NCI-H1436 treated with DMSO at 0.1 percent for 48 hours (cell line): ENCODE measurements at regions not wholly inside any gene's neighbourhood (a gene's known extent, or its start where the extent isn't known, plus 50 kb on each side); places are given as distances from the start of the nearest gene placed in this dataset.
"Not testable (repeated sequence)": the region's sequence is repeated elsewhere in the genome, so short reads cannot be mapped to it uniquely, and the experiment has no call there.

ENCODE experiments used
- DNase-seq: peaks from one replicate; lab custom pipeline; 2025; lab: John Stamatoyannopoulos, UW

DNA sequence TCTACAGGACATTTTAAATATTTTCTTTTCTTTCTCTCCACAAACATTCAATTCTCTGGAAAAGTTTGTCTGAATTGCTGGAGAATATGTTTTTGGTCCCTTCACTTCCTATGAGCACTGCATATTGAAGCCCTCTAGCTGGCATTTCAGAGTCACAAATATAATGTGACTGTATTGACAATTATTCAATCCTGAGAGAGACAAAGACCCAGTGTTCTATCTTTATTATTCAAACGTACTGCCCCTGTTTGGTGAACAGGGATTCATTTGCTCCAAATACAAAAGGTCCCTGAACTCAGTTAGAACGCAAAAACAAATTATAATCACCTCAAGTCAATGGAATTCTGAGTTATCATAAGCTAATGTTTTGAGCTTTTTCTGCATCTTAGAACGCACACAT is 173.1 kb upstream of the CDIN1 start:
- DNase-seq = no peak

DNA sequence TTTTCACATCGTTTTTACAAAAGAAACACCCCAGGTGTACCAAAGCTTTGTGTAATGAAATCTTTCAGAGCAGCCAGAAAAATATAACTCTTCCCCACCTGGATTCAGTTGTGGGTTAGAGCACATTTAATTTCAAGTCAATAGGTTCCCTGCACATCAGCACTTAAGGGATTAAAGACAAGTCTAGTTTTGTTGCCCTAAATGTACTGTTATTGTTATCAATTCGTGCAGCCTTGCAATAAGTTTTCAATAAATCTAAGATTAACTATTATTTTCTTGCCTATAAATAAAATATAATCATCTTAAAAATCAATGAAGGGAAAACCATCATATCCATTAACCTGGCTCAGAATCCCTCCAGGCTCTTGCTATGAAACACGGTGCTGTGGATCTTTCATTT is 172.5 kb upstream of the CDIN1 start:
- no peak for DNase-seq

DNA sequence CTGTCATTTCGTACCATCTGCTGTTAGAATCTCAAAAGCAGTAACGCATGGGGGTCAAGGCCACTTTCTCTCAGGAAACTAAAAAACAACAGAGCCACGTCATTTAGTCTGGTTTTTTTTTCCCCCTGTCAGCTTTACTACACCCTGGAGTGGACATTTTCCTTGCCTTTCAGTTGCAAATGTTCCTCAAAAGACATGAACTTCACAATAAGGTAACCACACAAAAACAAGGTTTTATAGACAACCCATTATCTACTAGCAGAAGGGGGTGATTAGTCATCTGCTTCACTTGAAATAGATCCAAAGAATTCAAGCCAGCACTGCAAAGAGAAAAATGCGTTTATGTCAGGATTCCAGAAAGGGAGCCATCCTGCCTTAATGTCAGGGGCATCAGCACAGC is 171.8 kb upstream of the CDIN1 start:
- no peak for DNase-seq

DNA sequence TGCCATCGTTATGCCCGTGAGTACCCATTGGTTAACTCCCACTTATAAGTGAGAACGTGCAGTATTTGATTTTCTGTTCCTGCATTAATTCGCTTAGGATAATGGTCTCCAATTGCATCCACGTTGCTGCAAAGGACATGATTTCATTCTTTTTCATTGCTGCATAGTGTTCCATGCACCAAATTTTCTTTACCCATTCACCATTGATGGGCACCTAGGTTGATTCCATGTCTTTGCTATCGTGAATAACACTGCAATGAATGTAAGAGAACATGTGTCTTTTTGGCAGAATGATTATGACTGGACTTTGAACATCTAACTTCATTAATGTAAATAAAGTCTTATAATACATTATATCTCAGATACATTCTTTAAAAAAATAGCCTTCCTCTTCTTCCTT is 169.6 kb upstream of the CDIN1 start:
- DNase-seq = no peak

DNA sequence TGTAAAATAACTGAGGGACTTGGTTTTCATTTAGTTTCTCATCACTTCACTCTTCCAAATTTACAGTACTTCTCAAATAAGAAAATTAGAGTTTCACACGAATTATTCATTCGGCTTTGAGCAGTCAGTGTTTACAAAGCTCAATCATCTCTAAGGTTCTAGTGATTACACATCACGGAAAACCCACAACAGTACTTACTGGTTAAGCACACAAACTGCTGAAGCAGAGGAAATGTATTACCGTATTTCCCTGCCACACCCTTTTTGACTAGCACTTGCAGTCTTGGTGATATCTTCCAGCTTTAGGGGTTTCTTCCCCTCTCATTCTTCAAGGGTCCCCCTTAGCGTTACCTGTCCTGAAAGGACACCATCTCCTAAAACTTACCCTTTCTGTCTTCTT is 164.8 kb upstream of the CDIN1 start:
- no peak for DNase-seq

DNA sequence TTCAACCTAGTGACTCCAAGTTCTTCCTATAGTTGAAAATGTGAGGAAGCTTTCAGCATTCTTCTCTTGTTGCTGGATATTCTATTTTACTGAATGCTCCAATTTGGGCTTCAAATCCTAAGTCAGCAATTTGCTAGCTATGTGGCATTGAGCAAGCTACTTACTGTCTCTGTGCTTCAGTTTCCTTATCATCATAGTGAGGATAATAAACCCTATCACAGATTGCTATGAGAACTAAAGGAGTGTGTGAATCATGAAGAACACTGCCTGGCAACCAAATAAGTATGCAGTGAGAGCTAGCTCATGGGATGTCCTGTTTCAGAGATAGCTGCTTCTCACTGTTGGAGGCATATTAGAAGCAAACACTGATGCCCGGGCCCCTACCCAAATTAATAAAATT is 163.8 kb upstream of the CDIN1 start:
- DNase-seq = no peak

DNA sequence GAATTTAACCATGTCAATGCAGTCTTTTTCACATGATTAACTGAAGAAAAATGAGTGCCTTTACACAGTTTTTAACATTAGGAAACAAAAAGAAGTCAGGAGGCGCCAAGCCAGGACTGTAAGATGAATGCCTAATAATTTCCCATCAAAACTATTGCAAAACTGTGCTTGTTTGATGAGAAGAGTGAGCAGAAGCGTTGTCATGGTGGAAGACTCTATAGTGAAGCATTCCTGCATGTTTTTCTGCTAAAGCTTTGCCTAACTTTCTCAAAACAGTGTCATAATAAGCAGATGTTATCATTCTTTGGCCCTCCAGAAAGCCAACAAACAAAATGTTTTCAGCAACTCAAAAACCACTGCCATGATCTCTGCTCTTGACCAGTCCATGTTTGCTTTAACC is 156.8 kb upstream of the CDIN1 start:
- no peak for DNase-seq

DNA sequence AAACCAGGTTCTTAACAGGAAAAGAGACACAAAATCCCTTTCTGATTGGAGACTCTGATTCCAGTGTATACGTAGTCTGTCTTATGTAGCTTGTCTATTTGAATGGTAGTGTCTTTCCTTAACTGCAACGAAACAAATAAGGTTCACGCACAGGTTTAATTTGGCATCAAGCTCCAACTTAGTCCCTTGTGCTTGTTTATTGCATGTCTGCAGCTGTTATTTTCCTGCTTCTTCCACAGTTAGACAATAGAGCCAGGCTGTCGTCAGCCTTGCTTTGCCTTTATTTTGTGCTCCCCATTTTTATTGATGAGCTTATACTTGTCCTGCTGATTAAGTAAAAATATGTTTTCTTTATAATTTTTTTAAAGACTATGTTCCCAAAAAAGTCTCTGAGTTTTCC is 152.7 kb upstream of the CDIN1 start:
- DNase-seq = no peak

DNA sequence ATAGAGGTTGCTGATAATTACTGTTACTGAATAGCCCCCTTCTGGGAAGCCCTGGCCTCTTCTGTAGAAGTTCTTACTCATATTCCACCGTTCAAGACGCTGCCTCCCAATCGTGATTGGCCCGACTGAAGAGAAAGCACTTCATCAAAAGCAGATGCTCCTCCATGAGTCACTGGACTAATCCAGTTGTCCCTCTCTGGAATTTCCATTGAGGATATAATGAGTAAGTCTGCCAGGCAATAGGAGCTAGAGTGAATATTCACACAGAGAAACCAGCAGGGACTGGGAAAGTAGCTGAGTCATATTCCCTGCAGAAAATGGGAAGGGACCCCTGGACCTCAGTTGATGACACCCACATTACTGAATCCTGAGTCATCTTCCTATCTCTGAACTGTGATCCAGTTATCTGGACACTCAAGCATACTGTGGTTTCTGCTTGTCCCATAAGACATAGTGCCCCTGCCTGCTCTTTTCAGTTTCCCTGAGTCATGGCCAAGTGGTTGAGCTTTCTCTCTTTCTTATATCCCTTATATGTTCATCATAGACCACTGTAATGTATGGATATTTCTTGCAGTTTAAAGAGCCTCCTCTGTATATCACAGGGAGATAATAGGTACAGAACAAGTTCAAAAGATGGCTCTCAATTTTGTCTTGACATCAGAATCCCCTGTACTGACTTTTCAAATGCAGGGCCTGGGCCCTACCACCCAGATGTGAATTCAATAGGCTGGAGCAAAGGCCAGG is 151.2 kb upstream of the CDIN1 start:
- DNase-seq = no peak

DNA sequence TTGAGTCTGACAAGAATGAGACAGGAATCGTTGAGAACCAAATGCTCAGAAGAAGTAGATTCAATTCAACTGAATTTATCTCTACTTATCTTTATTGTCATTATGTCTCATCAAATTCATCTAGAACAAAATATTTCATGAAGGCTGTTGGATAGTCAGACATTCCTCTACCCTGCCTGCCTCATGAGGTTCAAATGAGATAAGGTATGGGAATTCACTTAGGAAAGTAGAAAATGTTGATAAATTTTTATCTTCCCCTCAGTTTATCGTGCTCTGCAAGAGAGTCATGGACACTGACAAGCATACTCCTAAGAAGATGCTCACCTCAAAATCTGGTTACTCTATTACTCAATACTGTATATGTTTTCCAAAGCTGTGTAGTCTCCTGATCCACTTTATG is 149.7 kb upstream of the CDIN1 start:
- no peak for DNase-seq

DNA sequence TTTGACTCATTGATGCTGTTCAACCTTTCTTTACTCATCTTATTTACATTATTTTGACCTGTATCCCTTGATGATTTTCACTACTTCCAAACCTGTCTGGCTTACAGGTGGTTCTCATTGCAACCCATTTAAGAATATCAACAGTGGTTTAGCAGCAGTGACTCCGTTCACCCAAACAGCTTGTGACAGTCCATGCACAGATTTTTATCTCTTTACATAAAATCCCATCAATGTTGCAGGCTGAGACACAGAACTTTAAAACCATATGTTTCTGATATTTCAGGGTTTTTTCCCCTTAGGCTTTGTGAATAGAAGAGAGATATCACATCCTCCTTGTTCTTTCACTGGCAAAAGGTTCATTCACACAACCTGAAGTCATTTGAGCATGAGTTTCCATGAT is 149.1 kb upstream of the CDIN1 start:
- no peak for DNase-seq

DNA sequence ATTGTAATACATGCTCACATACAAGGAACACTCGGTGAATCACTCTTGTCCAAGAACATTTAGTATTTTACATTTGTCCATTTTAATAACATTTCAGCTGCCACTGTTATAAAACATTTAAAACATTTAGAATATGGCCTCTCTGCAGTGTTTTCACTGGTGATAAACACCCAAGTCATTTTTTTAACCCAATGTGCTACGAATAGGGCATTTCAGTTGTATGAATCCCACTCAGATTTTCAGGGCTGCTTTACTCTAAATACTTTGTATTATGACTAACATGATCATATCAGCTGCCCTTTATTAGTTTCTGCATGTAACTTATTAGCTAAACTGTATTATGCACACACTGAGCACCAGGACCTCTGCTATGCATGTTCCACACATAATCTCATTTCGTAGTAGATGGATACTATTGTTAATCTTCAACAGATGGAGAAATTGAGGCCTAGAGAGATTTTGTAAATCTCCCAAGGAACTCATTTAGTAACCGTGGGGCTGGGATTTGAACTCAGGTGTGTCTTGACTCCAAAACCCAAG is 148.6 kb upstream of the CDIN1 start:
- no peak for DNase-seq

DNA sequence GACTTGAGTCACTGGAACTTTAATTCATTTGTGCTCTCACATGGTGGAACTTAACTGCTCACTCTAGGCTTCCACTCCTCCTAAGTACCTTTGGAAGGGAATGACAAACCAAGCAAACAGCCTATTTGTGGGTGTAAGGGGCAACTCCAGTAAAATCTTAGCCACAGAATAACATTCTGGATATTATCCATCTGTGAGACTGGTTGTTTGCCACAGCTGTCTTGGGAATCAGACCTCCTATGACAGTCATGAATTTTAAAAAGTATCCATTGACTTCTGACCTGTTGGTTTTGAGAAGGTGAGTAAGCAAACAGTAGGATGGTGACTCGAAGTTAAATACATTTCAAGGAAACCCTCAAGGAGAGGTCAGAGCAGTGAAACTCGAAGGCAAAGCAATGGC is 147.3 kb upstream of the CDIN1 start:
- DNase-seq = no peak

DNA sequence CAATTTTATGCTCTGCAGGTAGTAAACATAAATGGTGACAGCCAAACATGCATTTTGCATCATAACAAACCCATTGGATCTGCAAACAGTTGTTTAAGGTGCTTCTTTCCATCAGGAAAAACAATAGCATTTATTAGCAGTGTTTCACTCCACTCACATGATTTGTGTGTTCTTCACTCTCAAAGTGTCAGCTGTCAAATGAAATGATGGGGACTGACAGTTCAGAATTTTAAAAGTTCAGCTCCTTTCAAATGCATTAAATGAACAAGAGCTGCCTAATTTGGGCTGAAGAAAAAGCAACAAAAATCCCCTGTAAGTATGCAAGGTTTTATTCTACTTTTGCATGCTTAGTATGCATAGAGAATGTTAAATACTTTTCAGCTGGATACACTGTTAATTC is 145.2 kb upstream of the CDIN1 start:
- DNase-seq = no peak

DNA sequence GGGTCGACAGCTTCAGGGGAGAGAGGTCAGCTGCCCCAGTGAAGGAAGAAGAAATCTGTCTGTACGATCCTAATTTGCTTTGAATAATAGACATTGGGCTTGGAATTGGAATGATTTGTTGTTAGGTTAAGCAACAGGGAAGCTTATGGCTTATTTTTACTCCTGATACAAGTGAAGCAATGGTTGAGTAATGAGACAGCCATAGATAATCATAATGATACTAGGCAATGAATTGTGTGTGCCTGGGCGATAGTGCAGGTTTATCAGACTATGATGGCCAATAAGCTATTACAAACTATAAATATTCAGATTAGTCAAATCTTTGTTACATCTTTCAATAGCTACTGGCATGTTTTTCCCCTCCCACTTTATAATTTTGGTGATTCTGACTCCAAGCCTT is 140.9 kb upstream of the CDIN1 start:
- no peak for DNase-seq

DNA sequence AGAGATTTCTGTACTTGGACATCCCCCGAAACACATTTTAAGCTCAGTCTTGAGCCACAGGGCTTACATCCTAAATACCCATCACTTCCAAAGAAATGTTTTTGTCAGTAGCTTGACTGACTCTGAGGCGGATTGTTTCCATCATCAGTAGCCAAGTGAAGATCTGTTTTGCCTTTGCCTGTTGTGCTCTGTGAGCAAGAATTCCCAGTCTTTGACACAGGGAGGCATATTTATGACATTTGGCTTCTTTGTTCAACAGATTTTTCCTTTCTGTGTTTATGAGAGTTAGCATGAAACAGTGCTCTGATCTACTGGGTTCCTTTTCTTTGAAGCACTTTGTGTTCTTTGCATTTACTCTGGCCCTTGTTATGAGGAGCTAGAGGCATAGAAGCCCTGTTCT is 132.1 kb upstream of the CDIN1 start:
- DNase-seq = no peak

DNA sequence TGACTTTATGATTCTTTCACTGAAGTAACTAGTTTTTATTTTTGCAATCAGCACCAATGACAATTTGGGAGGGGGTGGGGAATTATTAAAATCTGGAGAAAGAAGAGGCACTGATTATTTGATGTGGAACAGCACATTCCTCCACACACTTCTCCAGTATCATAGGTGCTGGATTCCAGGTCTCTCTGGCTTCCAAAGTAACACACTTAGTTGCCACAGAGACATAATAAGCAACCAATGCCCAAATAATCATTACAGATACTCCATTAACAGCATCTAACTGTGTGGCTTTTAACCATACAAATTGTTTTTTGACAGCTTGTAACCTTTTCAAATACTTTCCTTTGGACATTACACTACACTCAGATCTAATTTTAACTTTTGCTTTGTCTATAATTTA is 131.0 kb upstream of the CDIN1 start:
- no peak for DNase-seq

DNA sequence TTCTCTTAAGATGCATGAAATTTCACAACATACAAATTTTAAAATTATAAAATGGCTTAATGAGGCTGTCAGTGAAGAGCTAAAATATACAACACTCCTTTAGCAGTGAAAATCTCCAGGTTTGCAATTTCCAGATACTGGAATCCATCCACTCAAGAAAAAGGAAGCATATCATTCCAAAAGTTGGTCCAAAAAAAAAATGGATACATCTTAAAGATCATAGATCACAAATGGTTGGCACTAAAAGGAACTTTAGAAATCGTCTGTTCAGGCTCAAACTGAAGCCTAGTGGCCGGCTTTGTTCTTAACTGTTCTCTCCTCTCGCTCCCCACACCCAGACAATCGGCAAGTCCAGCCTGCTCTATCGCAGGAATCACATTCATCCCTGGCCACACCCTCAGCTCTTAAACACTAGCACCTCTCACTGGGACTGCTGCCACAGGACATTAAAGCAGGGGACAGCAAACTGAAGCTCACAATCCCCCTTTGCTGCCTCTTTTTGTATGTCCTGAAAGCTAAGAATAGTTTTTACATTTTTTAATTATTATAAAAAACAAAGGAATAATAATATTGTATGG is 130.3 kb upstream of the CDIN1 start:
- DNase-seq = no peak

DNA sequence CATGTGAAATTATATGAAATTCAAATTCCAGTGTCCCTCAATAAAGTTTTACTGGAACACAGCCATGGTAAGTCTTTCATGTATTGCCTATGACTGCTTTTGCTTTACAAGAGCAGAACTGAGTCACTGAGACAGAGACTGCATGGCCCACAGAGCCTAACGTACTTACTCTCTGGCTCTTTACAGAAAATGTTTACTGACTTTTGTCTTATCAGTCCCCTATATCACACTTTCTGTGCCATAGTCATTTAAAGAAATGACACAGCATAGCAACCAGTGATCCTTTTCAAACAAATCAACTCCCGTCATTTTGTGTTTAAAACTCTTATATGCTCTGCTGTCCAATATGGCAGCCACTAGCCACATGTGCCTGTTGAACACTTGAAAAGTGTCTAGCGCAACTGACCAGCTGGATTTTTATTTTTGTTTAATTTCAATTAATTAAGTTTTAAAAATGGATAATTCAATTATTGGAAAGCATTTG is 129.7 kb upstream of the CDIN1 start:
- DNase-seq = no peak

DNA sequence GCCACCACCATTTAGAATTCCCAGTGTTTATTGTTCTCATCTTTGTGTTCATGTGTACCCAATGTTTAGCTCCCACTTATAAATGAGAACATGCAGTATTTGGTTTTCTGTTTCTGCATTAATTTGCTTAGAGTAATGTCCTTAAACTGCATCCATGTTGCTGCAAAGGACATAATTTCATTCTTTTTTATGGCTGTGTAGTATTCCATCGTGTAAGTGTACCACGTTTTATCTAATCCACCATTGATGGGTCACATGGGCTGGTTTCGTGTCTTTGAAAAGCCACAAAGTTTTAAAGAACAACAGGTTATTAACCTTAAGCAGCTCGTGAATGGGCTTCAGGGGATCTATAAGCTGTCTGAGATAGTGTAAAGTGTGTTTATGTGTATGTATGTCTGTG is 125.2 kb upstream of the CDIN1 start:
- DNase-seq = not testable (repeated sequence)

DNA sequence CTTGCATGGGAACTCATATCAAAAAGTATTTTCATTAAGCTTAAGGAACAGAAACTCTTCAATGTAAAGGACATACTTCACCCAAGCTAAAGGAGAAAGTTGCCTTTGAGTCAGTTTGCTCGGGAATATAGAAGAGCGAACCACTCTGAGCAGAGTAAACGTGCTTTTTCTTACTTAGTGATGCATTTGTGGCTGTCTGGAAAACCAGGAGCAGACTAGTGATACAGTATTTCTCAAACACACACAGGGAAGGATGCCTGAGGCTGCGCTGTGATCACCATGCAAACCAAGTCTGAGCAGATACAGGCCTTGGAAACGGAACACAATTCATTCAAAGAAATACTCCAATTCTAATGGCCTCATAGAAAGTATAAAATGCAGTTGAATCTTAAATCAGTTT is 121.0 kb upstream of the CDIN1 start:
- no peak for DNase-seq

DNA sequence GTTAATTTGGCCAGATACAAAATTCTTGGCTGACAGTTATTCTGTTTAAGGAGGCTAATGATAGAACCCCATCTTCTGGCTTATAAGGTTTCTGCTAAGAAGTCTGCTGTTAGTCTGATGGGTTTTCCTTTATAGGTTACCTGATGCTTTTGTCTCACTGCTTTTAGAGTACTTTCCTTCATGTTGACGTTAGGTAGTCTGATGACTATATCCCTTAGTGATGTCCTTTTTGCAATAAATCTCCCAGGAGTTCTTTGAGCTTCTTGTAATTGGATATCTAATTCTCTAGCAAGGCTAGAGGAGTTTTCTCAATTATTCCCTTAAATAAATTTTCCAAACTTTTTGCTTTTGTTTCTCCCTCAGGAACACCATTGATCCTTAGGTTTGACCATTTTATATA is 114.1 kb upstream of the CDIN1 start:
- no peak for DNase-seq

DNA sequence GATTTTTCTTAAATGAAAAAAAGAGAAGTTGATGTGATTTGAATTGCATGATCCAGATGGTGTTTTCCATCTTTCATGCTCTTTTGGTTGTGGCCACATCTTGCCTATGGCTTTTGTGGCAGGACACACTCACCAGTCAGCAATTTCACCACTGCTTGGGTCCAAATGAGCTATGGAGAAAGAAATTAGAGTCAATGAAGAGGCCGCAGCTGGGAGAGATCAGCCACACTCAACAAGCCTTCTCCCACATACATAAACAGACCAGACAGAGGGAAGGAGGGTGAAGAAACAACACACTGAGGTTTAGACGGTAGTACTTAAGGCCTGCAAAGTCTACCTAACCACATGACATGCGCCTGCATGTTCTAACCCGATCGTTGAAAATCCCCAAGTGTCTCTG is 110.7 kb upstream of the CDIN1 start:
- no peak for DNase-seq
